NT2/D1 (cell line): ENCODE measurements at regions not wholly inside any gene's neighbourhood (a gene's known extent, or its start where the extent isn't known, plus 50 kb on each side); places are given as distances from the start of the nearest gene placed in this dataset.

Source experiments
- SUZ12 ChIP-seq: IDR thresholded peaks from 2 replicates; pipeline ENCODE4 v1.6.1; 2011; ENCODE audit not compliant: insufficient read length, insufficient read depth; ENCODE audit errors: extremely low read depth
- YY1 ChIP-seq: IDR thresholded peaks from 2 replicates; pipeline ENCODE4 v1.6.1; 2011; ENCODE audit not compliant: insufficient read length, insufficient read depth
- ZNF274 ChIP-seq: IDR thresholded peaks from 2 replicates; pipeline ENCODE4 v1.6.1; 2011; ENCODE audit warnings: mild to moderate bottlenecking, low read depth, low read length

GRCh38 chr6:168157272-168158212 lies 78.5 kb upstream of the FRMD1 start:
- TF ChIP-seq YY1, result no peak
- no peak for TF ChIP-seq ZNF274
- no peak for TF ChIP-seq SUZ12
